ENCODE measurements at regions not wholly inside any gene's neighbourhood (a gene's known extent, or its start where the extent isn't known, plus 50 kb on each side); places are given as distances from the start of the nearest gene placed in this dataset.

DNA sequence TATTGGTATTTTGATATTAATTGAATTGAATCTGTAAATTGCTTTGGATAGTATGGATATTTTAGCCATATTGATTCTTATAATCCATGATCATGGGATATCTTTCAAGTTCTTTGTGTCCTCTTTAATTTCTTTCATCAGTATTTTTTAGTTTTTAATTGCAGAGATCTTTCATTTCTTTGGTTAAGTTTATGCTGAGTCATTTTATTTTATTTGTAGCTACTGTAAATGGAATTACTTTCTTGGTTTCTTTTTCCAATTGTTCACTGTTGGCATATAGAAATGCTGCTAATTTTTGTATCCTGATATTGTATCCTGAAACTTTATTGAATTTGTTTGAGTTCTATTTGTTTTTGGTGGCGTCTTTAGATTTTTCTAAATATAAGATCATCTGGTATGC lies 79.5 kb upstream of the DSEL start:
- DNase-seq (ENCODE audit: low read depth in 2 of 2) = no peak

GRCh38 chr18:67590571-67591141 lies 74.1 kb upstream of the DSEL start:
- DNase-seq (ENCODE audit: low read depth in 2 of 2) = no peak

DNA sequence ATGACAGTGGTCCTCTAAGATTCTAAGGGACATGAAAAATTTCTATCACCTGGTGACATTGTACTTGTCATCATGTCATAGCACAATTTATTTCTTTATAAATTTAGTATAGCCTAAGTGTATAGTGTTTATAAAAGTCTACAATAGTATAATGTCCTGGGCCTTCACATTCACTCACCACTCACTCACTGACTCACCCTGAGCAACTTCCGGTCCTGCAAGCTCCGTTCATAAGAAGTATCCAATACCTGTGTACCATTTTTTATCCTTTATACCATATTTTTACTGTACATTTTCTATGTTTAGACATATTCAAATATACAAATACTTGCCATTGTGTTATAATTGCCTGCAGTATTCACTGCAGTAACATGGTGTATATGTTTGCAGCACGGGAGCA lies 72.8 kb upstream of the DSEL start:
- no peak for DNase-seq (ENCODE audit: low read depth in 2 of 2)

DNA sequence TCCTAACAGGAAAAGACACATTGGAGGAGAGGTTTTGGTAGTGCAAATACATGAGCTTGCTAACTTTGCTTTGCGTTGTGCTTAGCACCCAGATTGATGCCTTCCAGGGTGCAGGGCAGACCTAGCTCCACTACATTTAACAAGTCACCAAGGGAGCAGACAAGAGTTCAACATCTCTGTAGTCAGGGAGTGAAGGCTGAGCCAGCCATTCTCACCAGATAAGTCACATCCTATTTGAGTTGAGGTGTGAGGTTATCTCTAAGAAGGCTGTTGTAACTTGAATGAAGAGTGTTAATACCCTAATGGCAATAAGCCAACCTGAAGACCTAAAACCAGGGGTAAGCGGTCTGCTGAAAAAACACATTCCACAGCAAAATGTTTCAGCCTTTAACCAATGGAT lies 69.6 kb upstream of the DSEL start:
- no peak for DNase-seq (ENCODE audit: low read depth in 2 of 2)

DNA sequence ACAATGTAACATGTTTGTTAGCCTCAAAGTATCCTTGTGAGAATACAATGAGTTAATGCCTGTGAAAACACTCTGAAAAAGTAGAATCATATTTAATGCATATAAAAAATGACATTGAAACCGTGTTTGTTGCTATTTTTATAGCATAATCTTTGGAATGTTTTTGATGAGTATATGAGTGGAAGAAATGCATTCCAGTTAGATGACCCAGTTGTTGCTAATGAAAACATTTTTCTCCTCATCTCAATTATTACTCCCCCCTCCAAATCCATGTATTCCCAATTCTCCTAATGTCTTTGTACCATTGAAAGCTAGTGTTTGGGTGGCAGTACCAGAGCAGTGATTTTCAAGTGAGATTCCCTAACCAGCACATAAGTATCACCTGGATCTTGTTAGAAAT lies 67.1 kb upstream of the DSEL start:
- no peak for DNase-seq (ENCODE audit: low read depth in 2 of 2)

- DNase-seq (ENCODE audit: low read depth in 2 of 2) = no peak
Observed at GRCh38 chr18:67582488-67582887, 66.0 kb upstream of the DSEL start.

- DNase-seq (ENCODE audit: low read depth in 2 of 2) = no peak
Observed at GRCh38 chr18:67581178-67581577, 64.7 kb upstream of the DSEL start.

- no peak for DNase-seq (ENCODE audit: low read depth in 2 of 2)
Observed at GRCh38 chr18:67577386-67577785, 60.9 kb upstream of the DSEL start.

DNA sequence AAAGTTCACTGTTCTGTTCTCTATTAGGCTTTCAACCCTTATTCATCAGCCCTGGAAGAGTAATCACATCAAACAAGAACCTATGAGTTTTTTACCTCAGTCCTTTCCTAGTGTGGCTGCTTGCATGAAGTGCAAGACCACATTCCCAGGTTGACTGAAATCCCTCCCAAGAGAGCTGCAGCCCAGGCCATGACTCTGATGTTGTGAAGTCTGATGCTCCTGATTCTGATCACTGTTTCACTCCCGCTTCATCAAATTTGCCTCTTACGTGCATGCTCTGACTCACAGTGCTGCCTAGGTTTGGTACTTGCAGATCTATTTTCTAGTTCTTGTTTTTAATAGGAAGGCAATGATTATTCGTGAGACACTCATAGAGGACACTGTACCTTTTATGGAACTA lies 58.2 kb upstream of the DSEL start:
- DNase-seq (ENCODE audit: low read depth in 2 of 2) = no peak

DNA sequence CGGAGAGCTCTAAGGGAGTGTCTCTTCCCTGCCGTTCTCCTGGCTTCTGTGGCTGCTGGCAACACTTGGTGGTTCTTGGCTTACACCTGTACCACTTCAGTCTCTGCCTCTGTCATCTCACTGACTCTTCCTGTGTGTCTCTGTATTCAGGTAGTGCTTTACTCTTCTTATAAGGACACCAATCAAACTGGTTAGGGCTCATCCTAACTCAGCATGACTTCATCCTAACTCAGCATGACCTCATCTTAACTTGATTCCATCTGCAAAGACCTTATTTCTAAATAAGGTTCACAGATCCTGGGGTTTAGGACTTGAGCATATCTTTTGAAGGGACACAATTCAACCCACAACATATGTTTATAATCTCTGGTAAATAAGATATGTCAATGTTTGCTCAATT lies 51.6 kb upstream of the DSEL start:
- no peak for DNase-seq (ENCODE audit: low read depth in 2 of 2)

All from stimulated activated CD8-positive, alpha-beta memory T cell treated with anti-CD3 and anti-CD28 coated beads, Interleukin-15, amount 100 ng/mL, for 48 hours (primary cell).